NCI-H1694 treated with DMSO at 0.1 percent for 48 hours (cell line): ENCODE measurements at regions not wholly inside any gene's neighbourhood (a gene's known extent, or its start where the extent isn't known, plus 50 kb on each side); places are given as distances from the start of the nearest gene placed in this dataset.

Source experiments
- DNase-seq: peaks from one replicate; lab custom pipeline; 2025; lab: John Stamatoyannopoulos, UW

DNA sequence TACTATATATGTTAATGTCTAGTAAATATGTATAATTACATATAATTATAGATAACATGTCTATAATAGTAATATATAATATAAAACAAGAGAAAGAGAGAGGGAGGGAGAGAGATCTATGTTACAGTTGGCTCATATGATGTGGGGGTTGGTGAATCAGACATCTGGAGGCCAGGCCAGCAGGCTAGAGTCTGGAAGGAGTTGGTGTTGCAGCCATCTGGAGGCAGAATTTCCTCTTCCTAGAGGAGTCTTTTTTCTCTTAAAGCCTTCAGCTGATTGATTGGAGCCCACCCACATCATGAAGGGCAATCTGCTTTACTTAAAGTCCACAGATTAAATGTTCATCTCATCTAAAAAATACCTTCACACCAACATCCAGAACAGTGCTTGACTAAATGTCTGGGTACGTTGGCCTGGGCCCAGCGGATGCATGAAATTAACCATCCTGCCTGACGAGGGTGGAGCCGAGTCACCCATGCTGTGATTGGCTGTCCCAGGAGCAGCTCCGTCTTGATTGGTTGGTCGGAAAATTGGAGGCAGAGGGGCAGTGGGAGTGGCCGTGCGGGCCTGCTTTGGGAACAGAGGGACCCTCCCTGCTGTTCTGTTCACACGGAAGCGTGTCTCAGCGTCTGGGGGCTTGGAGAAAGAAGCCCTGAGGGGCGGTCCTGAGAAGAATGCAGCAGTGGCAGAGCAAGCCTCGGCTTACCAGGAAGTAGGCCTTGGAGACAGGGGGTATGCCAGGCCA lies 392.4 kb downstream of the QKI start:
- DNase-seq: no peak

DNA sequence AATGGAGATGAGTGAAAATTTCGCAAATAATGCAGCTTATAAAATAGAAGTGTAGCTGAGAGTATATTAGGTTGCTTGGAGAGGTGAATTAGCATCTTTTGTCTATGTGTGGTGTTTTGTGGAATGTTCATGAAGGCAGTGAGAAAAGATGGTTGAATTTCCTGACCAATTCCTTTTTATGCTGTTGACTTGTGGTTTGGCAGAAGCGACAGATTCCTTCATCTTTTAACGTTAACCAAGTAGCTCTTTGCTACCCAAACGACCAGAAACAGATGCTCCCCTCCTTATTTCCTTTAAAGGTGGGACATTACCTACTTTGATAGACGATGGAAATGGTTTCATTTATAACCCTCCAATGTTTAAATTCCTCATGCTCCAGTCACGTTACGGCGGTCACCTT lies 390.5 kb downstream of the QKI start:
- no peak for DNase-seq

DNA sequence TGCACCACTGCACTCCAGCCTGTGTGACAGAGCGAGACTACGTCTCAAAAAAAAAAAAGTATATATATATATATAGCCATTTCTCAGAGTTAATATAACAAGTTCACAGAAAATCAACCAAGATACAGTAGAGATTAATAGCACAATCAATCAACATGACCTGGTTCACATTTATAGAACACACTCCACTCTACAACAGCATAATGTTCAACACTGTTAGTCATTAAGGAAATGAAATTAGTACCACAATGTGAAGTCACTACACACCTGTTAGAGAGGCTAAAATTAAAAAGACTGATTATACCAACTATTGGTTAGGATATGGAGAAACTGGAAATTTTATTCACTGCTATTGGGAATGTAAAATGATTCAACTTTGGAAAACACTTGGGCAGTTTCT lies 387.7 kb downstream of the QKI start:
- DNase-seq: no peak

DNA sequence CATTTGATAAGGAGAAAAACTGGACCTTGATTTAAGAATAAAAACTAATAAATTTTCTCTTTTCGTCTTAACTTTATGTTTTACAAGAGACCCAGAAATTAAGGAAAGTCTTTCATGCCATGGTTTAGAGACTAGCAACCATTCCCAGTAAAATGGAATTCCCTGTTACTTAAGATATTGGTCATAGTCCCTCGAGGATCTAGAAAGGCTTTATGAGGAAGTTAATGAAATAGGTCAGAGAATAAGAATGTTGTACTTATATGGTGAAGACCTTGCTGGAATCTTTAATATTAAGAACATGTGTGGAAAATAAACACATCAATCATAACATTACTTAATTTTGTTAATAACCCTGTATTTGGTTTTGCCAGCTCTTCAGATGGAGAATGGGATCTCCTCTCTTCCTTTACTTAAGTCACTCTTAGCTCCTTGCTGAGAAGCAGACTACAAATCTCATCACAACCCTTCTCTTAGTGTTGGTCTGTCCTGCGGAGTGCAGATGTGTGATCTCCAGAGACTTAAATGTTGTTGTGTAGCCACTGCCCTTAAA lies 382.9 kb downstream of the QKI start:
- DNase-seq: no peak

DNA sequence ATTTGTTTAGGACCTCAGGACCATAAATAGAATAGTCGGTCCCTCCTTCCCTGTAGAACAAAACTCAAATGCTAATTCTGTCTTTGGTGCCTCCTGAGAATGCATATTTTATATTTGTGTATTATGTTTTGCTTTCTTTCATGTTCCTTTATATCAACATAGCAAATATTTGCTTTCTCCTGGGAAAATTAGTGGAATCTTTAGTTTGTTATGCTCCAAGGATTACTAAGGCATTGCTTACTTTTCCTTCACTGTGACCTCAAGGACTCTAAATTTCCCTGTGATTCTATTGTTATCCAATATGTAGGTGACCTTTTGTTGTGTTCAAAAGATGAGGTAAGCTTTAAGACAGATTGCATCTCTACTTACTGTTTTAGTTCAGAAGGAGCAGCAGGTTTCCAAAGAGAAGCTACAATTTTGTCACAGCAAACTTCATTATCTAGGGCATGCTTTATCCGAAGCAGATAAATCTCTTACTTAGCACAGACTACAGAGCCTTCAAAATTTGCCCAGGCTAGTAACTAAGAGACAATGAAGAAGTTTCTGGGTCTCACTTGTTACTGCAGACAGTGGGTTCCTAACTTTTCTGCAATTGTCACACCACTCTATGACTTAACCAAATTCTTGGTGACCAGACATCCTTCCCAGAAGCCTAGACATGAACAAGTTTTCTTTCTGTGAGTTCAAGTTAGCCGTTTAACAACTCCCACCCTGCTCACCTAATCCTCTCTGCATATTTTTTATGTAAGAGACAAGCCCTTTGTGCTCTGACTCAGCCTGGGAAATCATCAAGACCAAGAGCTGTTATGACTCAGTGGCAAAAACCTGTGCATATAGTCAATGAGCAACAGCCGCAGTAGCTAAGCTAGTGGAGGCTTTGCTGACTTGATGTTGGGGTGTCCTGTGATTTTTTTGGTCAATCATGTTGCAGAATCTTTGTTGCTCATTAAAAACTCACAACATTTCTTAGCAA lies 378.8 kb downstream of the QKI start:
- no peak for DNase-seq

DNA sequence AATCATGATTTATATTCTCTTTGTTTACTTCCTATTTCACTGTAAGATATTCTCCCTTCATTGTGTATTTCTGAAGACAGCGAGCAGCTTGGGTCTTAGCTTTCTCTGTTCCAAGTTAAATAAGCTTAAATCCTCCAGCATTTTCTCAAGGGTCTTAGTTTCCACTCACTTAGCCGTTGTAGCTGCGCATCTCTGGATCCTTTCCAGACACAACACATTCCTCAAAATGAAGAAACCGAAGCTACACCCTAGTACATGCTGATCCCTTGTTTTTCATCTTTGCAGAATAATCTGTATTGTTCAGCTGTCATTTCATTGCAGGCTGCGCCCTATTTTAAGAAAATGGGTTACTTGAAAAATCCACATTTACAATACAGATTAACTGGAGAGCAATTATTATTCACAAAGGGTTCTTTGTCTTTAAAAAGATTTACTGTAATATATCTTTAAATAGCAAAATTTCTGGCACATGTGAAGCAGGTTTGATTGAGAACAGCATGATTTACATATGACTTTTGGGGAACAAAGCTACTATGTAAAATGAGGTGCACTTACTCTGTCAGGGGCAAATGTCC lies 375.8 kb downstream of the QKI start:
- no peak for DNase-seq

DNA sequence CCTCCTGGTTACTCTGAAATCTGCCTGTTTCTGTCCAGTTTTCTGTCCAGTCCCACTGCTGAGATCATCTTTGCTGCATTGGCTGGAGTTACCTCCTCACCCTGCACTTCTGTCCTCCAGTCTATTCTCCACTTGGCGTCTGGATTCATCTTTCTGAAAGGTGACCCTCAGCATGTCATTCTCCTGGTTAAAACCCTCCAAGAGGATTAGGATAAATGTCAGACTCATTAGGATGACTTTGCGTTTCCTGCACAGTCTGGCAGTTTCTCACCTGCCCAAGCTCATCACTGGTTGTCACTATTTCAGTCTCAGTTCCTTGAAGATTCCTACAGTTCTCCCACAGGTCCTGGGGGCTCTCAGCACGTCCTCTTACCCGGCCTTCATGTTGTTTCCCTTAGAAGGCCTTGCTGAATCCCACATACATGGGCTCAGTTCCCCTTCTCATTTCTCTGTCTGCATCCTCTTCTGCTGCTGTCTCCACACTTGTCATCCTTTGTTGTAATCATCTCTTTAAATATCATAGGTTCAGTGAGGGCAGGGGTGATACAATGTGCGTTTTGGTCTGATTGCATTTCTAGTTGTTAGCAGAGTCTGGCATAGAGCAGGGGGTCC lies 374.8 kb downstream of the QKI start:
- no peak for DNase-seq

DNA sequence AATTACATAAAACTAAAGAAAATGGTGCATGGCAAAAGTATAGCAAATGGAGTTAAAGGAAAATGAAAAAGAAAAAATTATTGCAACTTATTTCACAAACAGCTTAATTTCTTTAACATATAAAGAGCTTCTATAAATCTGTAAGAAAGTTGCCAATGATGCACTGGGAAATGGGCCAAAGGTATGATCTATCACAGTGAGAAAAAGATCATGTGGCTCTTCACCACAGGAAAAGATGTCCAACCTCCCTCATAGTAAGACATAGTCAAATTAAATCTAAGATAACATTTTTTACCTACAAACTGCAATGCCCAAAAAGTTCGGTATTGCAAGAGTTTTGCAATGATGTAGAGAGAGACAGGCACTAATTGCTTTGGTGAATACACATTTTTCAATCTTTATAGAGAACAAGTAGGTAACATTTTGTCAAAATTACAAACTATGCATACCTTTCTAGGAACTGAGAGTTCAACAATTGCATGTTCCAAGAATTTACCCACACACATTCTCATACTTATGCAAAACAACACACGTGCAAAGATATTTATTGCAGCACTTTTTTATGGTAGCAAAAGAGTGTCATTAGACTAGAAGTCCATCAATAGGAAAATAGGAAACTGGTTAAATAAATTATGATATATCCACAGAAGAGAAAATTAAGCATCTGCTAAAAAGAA lies 372.6 kb downstream of the QKI start:
- no peak for DNase-seq

DNA sequence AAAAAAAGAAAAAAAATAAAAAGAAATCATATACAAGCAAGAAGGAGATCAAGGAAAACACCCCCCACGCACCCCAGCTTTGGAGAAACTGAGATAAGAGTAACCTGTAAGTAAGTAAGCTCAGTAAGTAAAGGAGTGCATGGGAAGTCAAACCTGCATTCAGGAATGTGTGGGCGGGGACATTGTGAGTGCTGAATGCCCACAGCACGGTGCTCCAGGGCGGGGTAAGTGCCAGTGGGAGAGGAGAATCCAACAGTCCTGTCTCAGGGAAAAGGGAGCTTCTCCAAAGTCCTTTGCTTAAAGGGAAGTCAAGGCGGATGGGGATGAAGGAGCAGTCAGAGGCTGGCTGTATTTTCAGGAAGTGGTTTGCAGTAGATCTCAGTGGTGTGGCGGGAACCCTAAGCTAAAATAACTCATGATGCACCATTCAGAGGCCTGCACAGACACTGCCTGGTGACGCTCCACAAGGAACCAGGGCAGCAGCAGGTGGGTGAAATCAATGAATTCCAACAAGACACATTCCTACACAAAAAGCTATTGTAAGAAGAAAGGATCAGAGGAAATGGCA lies 368.0 kb downstream of the QKI start:
- DNase-seq: no peak

DNA sequence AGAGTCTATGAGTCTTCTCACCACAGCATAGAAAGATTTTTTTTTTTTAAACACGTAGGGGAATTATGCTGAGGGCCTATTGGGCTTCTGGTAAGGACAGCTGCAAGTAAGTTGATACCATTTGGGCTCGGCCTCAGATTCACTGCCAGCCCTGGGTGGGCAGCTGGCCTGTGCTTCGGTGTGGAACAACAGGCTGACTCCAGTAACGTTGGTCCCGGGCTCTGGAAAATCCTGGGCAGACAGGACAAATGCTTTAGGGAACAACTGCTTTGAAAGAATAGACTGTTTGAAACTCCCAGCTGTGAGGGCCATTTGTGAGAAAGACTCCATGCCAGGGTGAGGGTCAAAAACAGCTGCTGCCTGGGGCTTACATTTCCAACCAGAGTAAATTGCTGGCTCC lies 366.5 kb downstream of the QKI start:
- DNase-seq: no peak

DNA sequence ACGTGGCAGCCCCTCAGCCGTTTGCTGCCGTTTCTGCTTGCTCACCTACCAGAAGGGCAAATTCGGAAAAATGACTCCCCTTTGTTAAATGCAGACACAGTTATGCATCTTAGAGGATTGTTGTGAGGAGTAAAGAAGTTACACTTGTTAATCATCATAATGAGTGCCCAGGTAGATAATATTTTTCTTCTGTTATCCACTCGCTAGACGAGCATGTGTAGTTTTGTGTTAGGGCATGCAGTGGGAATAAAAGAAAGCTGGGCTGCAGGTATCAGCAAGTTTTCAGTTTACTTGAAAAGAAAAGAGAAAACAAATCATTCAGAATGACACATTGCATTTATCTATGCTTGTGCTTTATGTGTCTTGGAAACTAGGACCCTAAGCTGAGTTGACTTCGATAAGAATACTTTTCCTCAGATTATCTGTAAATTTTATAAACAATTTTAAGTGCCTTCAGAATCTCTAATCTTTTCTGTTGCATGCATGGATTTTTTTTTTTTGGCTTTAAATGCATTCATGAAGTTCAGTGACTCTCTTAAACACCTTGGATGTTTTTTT lies 365.3 kb downstream of the QKI start:
- no peak for DNase-seq

DNA sequence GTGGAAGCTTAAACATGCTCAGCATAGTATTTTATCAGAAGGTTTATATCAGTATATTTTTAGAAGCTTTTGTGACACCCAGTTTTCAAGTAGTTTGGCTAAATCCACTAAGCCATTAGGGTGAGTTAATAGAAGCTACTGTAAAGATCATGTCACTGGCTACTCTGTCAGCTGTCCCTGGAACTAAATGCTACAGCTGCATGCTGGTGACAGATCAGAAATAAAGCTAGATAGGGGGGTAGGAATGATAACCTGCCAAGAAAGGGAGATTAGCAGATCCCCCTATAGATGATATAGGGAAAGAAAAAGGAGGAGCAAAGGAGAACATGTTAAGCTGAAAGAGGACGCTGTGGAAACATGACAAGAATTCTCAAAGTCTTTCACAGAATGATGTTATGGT lies 363.2 kb downstream of the QKI start:
- no peak for DNase-seq

DNA sequence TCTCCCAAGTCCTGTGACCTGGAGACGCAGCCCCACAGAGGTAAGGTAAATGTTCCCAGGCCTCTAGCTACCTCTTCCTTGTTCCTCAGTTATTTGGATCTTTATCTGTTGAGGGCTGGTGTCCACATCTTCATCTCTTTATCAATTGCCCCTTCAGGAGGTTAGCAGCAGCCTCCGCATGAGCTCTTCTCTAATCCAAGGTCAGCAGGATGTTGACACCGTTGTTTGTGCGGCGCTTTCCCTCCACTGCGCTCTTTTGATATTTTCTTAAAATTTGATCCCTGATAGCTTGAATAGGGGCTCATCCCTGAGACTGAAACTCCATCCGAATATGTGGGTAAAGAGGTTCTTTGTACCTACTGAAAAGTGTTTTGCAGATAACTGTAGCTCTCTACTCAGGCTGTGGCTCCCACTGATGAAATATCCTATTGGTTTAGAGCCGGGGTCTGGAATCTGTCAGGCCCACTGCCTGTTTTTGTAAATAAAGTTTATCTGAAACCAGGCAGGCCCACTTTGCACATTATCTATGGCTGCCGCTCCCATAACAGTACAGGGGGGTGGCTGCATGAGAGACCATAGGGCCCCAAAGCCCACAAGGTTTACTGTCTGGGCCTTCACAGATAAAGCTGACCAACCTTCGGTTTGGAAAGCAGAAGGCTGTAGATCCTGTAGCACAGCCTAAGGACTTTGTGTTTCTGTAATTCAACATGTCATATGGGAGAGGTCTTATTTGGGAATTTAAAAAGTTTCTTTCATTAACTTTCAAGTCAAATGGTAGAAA lies 362.6 kb downstream of the QKI start:
- DNase-seq: no peak

DNA sequence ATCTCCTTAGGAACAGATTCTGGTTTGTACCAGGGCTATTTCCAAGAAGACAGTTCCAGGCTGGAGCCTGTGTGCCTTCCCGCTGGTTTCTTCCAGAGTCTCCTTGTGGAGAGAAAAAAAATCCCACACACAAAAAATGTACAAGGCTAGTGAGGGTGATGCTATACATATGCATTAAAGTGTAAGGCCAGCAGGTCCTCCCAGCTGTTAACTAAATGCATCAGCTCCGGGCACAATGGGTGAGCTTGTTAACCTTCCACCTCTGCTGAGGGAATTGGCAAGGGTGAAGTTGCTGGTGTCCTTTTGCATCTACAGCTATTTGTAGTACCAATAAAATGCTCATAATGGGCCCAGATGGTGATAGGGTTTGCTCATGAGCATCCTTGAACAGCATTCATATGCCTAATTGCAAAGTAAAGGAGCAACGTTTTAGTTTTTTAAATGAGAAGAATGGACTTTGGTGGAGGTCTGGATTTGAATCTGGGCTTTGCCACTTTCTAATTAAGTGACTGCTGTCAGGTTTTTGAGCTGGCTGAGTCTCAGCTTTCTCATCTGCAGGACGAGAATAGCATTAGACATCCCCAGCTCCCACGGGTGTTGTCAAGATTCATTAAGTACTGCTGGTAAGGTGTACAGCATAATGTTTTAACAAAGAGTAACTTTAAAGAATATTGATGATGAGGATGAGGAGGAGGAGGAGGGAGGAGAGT lies 361.8 kb downstream of the QKI start:
- no peak for DNase-seq

DNA sequence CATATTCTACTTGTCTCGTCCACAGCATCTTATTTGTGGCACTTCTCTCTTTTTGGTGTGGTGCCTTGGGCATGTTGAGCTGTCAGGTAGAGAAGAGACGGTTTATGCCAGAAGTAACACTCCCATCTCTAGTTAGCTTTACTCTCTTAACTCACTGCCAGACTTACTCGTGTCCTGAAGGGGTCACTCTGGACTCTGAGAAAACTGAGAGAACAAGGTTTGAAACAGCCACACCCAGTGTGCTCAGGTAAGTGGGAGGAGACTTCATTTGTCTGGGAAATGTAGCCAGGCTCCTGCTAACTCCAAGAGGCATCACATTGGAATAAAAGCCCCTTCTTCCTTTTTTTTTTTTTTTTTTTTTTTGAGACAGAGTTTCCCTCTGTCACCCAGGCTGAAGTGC lies 360.8 kb downstream of the QKI start:
- no peak for DNase-seq

DNA sequence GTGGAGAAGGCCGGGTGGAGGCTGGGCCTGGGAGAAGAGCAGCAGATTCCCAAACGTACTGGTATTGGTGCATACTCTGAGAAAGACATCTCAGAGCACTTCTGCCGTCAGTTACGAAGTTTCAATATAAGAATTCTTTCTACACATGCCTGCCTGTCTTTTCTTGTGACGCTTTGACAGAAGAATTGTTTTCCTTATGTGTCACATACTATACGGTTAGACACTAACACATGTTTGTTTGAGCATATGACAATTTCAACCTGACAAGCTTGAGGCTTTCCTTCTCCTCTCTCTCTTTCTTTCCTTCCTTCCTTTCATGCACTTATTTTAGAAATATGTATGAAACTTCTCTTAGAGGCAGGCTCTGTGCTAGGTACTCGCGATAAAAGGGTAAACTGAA lies 360.0 kb downstream of the QKI start:
- DNase-seq: no peak

DNA sequence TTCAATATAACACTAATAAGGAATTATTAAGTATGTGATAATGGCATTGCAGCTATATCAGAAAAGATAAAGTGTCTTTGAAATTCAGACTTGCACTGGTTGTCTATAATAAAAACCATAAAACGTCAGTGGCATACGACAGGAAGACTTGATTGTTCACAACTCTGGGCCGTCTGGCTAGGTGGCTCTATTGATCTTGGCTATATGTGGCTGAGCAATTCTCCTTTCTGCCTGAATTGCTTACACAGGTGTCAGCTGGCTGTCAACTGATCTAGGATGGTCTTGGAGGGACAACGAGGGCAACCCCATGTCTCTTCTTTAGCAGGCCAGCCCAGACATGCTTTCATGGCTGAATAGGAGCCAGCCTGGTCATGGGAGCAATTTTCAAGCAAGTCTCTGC lies 359.1 kb downstream of the QKI start:
- no peak for DNase-seq

DNA sequence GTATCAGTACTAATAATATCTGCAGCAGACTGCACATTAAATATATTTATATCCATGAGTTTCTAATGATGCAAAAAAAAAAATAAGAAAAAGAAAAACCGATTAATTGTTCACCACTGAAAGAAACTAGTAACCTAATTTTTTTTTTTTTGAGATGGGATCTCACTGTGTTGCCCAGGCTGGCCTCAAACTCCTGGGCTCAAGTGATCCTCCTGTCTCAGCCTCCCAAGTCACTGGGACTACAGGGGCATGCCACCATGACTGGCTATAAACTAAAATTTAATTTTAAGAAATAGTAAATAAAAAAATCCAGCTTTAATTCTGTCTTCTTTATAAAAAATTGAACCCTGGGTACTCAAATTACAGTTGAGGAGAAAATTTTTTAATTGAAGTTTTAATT lies 358.2 kb downstream of the QKI start:
- no peak for DNase-seq

DNA sequence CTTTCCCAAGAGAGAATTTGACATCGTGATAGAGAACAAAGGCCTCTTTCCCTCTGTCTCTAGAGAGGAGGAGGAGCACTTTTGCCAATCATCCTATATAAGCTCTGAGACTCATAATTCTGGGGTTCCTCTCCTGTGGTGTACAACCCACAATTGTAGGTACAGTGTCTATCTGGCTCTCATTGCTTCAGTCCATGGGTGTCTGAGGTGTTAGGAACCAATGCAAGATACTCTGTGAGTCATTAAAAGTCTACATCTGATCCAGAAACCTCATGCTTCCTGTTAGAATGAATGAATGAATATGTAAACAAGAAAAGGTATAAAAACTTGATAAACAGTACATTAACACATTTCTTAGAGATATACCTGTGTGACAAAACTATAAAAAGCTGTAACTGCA lies 356.7 kb downstream of the QKI start:
- DNase-seq: no peak

DNA sequence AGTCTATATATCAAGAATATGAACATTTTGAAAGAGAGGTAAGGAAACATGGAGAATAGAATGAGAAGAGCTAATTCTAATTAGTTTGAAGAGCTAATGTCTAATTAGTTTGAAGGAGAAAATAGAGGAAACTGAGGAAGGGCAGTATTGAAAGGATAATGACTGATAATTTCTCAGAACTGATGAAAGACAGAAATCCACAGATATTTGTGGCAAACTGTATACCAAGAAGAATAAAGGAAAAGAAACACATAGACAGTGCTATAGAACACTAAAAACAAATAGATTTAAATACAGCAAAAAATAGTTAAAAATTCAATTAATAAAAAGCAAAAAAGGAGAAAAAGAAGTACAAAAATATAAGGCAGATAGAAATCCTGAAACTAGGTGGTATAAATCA lies 354.4 kb downstream of the QKI start:
- no peak for DNase-seq
